GM13976 (cell line): ENCODE measurements at regions not wholly inside any gene's neighbourhood (a gene's known extent, or its start where the extent isn't known, plus 50 kb on each side); places are given as distances from the start of the nearest gene placed in this dataset.

Experiments used
- DNase-seq: peaks from one replicate; pipeline ENCODE4 v3.0.0; 2012; ENCODE audit warnings: low spot score
- in situ Hi-C: fragments of 300-500 bp; cut with MboI; formaldehyde crosslinking; loops from one replicate; pipeline ENCODE4 v1.12.0; 2022; ENCODE audit warnings: low sequenced_read_pairs, mixed read lengths, inconsistent platforms; ENCODE audit not compliant: unreplicated experiment
- TF ChIP-seq, protein P1 (sequence below): IDR thresholded peaks from 2 replicates; pipeline ENCODE4 v1.5.1; 2012; ENCODE audit warnings: borderline replicate concordance, mild to moderate bottlenecking; ENCODE audit not compliant: insufficient read depth; ENCODE audit errors: extremely low read depth, missing control alignments, control extremely low read depth

DNA sequence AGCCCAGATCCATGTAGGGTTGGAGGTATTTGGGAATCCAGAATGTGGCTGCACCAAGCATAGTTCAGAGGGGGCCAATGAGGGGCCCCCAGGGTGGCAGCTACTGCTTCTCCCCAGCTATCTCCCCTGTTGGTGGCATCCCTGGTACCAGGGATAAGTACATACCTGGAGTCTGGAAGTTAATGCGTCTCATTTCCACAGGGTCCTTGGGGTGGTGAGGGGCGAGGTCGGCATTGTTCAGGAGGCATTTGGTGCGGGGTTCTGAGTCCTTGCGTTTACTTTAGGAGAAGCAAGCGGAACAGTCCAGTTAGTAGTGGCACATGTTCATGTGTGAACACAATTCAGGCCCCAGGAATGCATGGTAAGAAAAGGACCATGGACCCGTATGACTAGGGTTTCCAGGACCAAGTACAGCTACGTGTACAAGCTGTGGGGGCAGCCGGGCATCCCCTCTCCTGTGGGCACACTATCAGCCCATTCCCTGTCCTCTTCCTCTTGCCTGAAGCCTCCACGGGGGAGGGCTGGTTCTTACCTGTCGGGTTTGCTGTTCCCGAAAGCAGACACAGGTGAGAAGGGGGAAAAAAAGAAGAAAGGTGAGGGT, 122.3 kb downstream of the PTPRS start:
- TF ChIP-seq, protein P1, sequence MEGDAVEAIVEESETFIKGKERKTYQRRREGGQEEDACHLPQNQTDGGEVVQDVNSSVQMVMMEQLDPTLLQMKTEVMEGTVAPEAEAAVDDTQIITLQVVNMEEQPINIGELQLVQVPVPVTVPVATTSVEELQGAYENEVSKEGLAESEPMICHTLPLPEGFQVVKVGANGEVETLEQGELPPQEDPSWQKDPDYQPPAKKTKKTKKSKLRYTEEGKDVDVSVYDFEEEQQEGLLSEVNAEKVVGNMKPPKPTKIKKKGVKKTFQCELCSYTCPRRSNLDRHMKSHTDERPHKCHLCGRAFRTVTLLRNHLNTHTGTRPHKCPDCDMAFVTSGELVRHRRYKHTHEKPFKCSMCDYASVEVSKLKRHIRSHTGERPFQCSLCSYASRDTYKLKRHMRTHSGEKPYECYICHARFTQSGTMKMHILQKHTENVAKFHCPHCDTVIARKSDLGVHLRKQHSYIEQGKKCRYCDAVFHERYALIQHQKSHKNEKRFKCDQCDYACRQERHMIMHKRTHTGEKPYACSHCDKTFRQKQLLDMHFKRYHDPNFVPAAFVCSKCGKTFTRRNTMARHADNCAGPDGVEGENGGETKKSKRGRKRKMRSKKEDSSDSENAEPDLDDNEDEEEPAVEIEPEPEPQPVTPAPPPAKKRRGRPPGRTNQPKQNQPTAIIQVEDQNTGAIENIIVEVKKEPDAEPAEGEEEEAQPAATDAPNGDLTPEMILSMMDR, result no peak
- in situ Hi-C loops, result no loop called here
- DNase-seq, result no peak

DNA sequence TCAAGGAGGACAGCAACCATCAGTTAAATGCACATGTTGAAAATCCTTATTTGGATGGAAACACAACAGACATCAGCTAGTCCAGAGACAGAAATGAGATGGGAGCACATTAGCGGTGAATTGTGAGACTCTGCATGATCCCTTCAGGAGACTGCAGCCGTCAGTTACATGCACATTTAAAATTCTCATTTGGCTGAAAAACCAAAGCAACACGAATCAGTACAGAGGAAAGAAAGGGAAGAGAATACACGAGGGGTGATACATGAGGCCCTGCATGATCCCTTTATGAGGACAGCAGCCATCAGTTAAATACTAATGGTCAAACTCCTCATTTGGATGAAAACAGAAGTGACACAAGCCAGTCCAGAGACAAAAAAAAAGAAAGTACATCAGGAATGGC, 123.4 kb downstream of the PTPRS start:
- TF ChIP-seq, protein P1, result no peak
- in situ Hi-C loops, result no loop called here
- DNase-seq, result no peak

DNA sequence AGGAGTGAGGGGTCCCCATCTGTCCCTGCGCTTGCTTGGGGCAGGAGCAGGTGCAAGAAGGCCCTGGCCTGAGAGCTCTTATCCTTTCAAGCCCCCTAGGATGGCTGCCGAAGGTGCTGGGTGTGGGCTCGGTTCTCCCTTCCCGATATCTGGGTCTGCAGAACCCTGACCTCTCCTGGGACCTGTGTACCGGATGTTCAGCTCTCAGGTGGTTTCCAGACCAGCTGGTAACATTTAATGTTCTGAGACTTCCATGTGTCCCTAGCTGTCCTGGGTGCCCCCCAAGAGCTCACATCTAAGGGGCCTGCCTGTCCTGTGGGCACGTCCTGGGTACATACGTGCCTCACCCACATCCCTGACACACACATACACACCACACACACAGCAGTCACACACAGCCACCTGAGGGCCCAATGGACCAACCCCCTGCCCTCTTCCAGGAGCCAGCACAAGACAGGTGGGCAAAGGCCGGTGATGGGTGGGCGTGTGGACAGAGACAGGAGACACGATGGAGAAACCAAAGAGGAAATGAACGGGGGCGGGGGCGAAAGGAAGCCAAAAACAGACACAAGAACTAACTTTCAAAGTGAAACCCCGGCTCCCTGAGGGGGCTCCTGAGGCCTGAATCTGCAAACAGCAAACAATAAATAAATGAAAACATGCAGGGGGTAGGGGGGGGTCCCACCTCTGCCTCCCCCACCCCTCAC, 124.3 kb downstream of the PTPRS start:
- in situ Hi-C loops, result no loop called here
- TF ChIP-seq, protein P1, result no peak
- DNase-seq, result peak; percentile 82

DNA sequence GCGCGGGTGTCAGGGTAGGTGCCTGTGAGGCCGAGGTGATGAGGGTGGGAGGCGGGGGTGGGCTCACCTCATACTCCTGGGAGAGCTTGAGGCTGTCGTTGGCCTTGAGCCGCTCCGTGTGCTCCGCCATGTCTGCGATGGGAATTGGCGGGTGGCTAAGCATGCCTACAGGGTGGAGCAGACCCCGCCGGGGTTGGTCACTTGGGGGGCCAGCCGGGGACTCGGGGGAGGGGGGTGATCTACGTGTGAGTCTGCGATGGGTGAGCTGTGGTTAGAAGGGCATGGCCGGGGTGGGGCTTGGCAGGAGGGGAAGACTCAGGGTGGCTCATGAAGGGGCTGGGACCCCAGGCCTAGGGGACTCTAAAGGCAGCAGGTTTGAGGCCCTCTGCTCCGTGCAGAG, 125.2 kb downstream of the PTPRS start:
- in situ Hi-C loops, result no loop called here
- DNase-seq, result no peak
- TF ChIP-seq, protein P1, result no peak

DNA sequence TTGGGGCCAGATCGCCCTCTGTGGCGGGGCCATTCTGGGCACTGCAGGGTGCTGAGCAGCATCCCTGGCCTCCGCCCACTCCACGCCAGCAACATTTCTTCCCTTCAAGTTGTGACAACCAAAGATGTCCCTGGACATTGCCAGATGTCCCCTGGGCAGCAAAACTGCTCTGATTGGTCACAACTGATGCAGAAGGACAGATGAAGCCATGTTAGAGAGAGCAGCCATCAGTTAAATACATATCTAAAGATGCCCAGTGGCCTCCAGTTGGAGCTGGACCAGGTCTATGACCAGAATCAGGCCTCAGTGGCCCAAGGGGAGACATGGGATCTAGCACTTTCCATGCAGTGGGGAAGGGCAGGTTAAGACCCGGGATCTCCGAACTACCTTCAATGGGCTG, 125.7 kb downstream of the PTPRS start:
- DNase-seq, result no peak
- in situ Hi-C loops, result no loop called here
- TF ChIP-seq, protein P1, result no peak

DNA sequence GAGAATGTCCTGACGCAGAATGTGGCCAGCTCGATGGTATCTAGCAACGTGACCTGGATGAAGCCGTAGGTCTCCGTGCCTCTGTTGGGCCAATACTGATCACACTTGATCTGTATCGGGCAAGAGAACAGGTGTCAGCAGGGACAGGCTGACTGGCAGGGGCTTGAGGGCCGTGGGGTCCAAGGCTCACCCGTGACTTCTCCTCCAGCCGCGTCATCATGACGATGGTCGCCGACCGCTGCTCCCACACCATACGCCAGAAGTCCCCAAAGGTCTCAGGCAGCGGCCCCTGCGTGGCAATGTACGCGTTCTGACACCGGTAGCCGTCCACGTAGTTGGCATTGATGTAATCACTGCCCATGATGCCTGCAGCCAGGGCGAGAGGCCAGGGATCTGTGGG, 126.2 kb downstream of the PTPRS start:
- DNase-seq, result no peak
- TF ChIP-seq, protein P1, result no peak
- in situ Hi-C loops, result no loop called here
